Ascending aorta (tissue), 2 donors: ENCODE measurements at regions not wholly inside any gene's neighbourhood (a gene's known extent, or its start where the extent isn't known, plus 50 kb on each side); places are given as distances from the start of the nearest gene placed in this dataset.

Source experiments
- DNase-seq, 2 donors: peaks; one replicate each; pipeline ENCODE4 v3.0.0-alpha.2; 2019; ENCODE audit warnings: low spot score in 2 of 2
- H3K27ac ChIP-seq, 2 donors: fragments of 200-600 bp; sonication (generic); one replicate each; pipeline ENCODE4 v1.5.1; 2016 to 2017; ENCODE audit warnings: mild to moderate bottlenecking in 1 of 2
- H3K27me3 ChIP-seq: fragments of 200-600 bp; sonication (generic); one replicate; pipeline ENCODE4 v1.5.1; 2017
- H3K36me3 ChIP-seq, 2 donors: fragments of 200-600 bp; sonication (generic); one replicate each; pipeline ENCODE4 v1.5.1; 2016
- H3K4me1 ChIP-seq, 2 donors: fragments of 200-600 bp; sonication (generic); one replicate each; pipeline ENCODE4 v1.5.1; 2016 to 2017; ENCODE audit warnings: mild to moderate bottlenecking in 1 of 2
- H3K4me3 ChIP-seq, 2 donors: fragments of 200-600 bp; sonication (generic); one replicate each; pipeline ENCODE4 v1.5.1; 2016 to 2017; ENCODE audit warnings: mild to moderate bottlenecking in 1 of 2
- H3K9me3 ChIP-seq, 2 donors: fragments of 200-600 bp; sonication (generic); one replicate each; pipeline ENCODE4 v1.5.1; 2016
- CTCF ChIP-seq, 3 experiments: fragments of 200-600 bp in 2 of 3; fragments of 450-650 bp in 1 of 3; sonication (generic) in 2 of 3; IDR thresholded peaks; one replicate each; pipeline ENCODE4 v1.5.1; 2016 to 2019; ENCODE audit warnings: antibody characterized with exemption in 3 of 3, mild to moderate bottlenecking in 1 of 3, moderate library complexity in 1 of 3
- intact Hi-C: fragments of 100-400 bp; cut with DNase I; formaldehyde crosslinking; loops from one replicate; pipeline ENCODE4 v1.15.1; 2023

DNA sequence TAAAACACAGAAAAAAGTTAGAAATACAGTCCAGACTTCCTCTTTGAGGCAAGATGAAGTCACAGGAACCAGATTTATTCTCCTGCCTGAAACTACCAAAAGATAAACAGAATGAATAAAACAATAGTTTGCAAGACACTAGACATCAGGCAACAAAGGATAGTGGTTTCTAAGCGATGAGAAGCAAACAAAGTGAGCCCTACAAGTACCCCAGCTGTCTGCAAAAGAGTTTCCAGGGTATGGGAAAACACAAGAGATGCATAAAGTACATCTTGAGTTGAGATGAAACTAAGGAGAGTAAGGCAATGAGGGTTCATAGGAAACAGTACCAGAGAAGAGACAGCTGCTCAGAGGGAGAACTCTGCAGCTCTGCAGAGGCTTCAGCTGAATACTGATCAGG, 83.3 kb upstream of the COL24A1 start:
- DNase-seq: no peak
- intact Hi-C loops: no loop called here
- H3K36me3 ChIP-seq: no peaks in the 10 kb centered on the region
- no peak for TF ChIP-seq CTCF (IDR thresholded peaks at IDR 0.05)
- H3K4me1 ChIP-seq: no peaks in the 10 kb centered on the region
- H3K27ac ChIP-seq: no peak overlapping the region
- no peaks in the 10 kb centered on the region for H3K9me3 ChIP-seq
- no peak overlapping the region for H3K4me3 ChIP-seq
- no peaks in the 10 kb centered on the region for H3K27me3 ChIP-seq

DNA sequence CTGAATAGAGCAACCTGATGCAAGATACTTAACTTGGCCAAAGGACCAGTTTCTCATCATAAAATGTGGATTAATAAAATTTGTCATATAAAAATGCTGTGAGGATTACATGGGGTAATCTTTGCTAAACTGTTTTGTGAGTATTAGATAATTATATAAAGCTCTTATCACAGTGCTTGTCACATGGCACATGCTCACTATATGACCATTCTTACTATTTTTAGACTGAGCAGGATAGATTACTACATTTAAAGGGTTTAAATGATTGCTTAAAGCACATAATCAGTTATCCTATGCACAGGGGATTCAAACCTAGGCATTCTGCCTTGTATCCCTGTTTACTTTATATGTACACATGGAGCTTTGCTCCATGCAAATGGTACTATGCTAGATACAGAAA, 82.9 kb upstream of the COL24A1 start:
- intact Hi-C loops: no loop called here
- H3K4me3 ChIP-seq: no peak overlapping the region
- H3K27me3 ChIP-seq: no peaks in the 10 kb centered on the region
- H3K27ac ChIP-seq: no peak overlapping the region
- no peaks in the 10 kb centered on the region for H3K36me3 ChIP-seq
- DNase-seq: no peak
- no peaks in the 10 kb centered on the region for H3K9me3 ChIP-seq
- no peaks in the 10 kb centered on the region for H3K4me1 ChIP-seq
- TF ChIP-seq CTCF (IDR thresholded peaks at IDR 0.05): no peak

GRCh38 chr1:86238226-86238625, 81.7 kb upstream of the COL24A1 start:
- H3K4me1 ChIP-seq: no peaks in the 10 kb centered on the region
- no peak for DNase-seq
- no peak overlapping the region for H3K27ac ChIP-seq
- no peaks in the 10 kb centered on the region for H3K9me3 ChIP-seq
- no peak overlapping the region for H3K4me3 ChIP-seq
- H3K27me3 ChIP-seq: no peaks in the 10 kb centered on the region
- H3K36me3 ChIP-seq: no peaks in the 10 kb centered on the region
- intact Hi-C loops: no loop called here
- no peak for TF ChIP-seq CTCF (IDR thresholded peaks at IDR 0.05)

DNA sequence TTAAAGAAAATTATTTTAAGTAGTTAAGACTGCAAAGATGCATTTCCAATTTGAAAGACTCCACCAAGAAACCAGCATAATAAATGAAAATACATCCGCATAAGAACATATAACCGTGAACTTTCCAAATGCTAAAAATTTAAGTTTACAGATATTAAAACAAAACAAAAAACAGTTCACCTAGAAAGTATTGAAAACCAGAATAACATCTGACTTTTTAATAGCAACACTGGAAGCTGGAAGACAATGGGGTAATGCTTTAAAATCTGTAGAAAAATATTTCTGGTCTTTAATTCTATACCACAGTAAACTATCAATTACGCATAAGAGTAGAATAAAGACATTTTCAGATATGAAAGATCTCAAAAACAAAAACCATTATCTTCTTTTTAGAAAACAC, 79.3 kb upstream of the COL24A1 start:
- Histone ChIP-seq H3K36me3 (no peaks in the 10 kb centered on the region), H3K27me3 (no peaks in the 10 kb centered on the region), H3K9me3 (no peaks in the 10 kb centered on the region), H3K27ac (no peak overlapping the region), H3K4me3 (no peak overlapping the region), H3K4me1 (no peaks in the 10 kb centered on the region)
- DNase-seq: no peak
- intact Hi-C loops: no loop called here
- TF ChIP-seq CTCF (IDR thresholded peaks at IDR 0.05): no peak

- Histone ChIP-seq H3K27me3 (no peaks in the 10 kb centered on the region), H3K36me3 (no peaks in the 10 kb centered on the region), H3K4me3 (no peak overlapping the region), H3K4me1 (no peaks in the 10 kb centered on the region), H3K9me3 (no peaks in the 10 kb centered on the region), H3K27ac (no peak overlapping the region)
- intact Hi-C loops: no loop called here
- TF ChIP-seq CTCF (IDR thresholded peaks at IDR 0.05): no peak
- no peak for DNase-seq
These were observed 76.8 kb upstream of the COL24A1 start for GRCh38 chr1:86233403-86233802.

DNA sequence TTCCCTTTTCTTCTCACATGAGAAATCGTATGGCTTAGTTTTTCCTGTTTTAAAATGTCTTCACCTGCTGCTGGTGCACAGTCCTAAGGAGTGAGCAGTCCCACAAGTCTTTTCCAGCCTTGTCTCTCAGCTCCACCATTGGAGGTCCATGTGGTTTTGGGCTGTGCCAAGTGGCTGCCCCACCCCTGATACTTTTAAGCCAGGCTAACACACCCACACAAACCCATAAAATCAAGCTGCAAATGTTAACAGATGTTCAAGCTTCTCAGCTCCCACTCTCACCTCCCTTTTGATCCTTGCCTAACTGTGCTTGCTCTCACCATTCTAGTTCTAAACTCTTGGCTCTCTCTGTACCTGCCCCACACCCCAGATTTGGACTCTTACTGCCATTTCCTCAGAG, 74.5 kb upstream of the COL24A1 start:
- no peak for TF ChIP-seq CTCF (IDR thresholded peaks at IDR 0.05)
- no peaks in the 10 kb centered on the region for H3K9me3 ChIP-seq
- no peak for DNase-seq
- no peaks in the 10 kb centered on the region for H3K27me3 ChIP-seq
- H3K4me1 ChIP-seq: no peaks in the 10 kb centered on the region
- H3K36me3 ChIP-seq: no peaks in the 10 kb centered on the region
- intact Hi-C loops: no loop called here
- no peak overlapping the region for H3K27ac ChIP-seq
- H3K4me3 ChIP-seq: no peak overlapping the region
